ENCODE measurements at regions not wholly inside any gene's neighbourhood (a gene's known extent, or its start where the extent isn't known, plus 50 kb on each side); places are given as distances from the start of the nearest gene placed in this dataset.
A peak's percentile ranks its signal among the peaks of the same experiment; 100 is the strongest.

DNA sequence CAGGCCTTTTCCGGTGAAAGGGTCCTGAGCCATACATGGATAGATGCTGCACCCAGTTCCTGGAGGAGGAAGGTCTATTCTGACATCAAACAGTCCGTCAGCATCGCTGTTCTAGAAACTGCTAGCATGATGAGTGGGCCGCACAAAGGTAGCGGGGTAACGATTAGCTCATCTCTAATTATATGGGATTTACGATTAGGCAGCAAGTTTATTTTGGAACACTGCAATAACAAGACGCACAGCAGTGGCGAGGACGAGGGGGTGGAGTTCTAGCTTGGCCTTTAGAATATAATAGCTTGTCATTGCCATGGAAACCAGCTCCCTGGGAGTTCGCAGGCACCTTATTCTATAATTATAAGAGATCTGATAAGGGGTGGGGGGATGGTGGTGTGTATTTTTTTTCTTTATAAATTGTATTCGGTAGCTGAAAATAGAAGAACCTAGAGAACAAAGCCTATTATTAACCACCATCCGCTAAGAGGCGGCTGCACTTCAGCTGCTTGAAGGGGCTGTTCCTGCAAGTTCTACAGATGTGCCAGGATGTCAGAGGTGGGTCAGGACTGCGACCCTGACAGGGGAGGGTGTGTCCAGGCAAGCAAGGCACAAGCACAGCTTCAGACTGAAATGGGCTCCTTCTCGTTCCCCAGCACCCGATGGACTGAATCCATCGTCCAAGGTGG is 311.0 kb downstream of the AGTPBP1 start:
- DNase-seq (ENCODE audit: low spot score), result peak; percentile 39

DNA sequence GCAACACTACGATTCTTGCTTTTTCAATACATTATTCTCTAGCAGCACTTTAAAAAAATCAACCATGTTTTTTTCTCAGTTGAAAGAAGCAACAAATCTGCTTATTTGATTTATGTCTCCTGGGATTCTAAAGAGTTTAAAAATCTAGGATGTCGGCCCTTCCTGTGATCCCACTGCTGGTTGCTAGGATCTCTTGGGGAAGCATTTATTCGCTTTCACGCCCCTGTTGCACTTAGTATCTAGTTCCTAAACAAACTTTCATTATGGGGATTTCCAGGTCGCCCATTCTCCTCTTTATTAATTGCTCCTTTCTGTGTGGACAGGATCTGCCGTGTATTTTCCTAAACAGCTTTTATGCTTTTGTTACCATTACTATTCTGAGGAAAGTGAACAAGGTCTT is 313.5 kb downstream of the AGTPBP1 start:
- DNase-seq (ENCODE audit: low spot score), result no peak

DNA sequence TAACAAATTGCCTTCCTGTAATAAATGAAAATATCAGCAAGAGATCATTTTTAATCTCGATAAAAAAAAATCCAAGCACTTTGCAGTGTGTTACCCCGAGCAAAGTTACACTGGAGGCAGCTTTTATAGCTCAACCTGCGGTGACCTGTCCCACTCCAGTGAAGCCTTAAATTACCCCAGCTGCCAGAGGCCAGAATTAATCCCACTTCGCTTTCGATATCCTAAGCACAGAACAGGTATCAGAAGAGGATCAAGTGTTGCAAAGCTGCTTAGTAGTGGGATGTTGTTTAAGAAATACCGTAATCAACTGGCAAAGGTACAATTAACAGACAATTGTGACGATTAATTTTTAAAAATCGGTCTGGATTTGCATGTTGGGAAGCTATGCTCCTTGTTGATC is 314.0 kb downstream of the AGTPBP1 start:
- no peak for DNase-seq (ENCODE audit: low spot score)

- DNase-seq (ENCODE audit: low spot score), result peak; percentile 62
Observed at GRCh38 chr9:85425153-85425611, 316.6 kb downstream of the AGTPBP1 start.

GRCh38 chr9:85423422-85423821 is 318.3 kb downstream of the AGTPBP1 start:
- DNase-seq (ENCODE audit: low spot score), result no peak

GRCh38 chr9:85421641-85422040 is 320.1 kb downstream of the AGTPBP1 start:
- DNase-seq (ENCODE audit: low spot score), result no peak

- DNase-seq (ENCODE audit: low spot score), result peak; percentile 64
Observed at GRCh38 chr9:85420750-85421149, 321.0 kb downstream of the AGTPBP1 start.

DNA sequence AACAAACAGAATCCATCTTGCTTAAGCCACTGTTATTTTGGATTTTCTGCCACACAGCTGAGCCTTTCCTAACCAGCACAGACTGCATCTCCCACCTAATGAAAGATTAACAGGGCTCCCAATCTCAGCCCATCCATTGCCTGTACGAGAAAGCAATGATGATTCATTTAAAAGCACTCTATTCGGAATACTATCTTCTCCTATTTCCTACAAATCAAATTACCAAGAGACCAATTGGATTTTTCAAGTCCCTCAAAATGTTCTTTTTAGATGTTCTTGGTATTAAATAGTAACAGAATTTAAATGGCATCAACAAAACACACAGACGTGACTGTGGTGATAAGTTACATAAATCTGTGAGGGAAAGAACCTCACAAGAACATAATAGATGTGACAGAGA is 324.1 kb downstream of the AGTPBP1 start:
- peak; percentile 59 for DNase-seq (ENCODE audit: low spot score)

DNA sequence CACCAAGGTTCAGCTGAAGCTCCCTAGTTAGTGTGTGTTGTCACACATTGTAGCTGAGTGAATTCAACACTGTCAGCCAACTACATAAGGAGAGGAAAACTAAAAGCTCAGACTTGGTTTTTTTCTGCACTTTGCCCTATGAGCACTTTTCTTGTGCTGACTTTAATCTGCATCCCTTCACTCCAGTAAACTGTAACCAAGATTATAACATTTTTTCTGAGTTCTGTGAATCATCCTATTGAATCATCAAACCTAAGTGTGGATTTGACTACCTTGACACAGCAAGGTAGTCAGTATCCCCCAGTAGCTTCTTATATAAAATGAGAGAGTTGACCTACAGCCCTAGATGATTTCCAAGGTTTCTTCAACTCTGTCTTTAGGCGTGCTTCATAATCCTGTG is 325.0 kb downstream of the AGTPBP1 start:
- DNase-seq (ENCODE audit: low spot score), result no peak

DNA sequence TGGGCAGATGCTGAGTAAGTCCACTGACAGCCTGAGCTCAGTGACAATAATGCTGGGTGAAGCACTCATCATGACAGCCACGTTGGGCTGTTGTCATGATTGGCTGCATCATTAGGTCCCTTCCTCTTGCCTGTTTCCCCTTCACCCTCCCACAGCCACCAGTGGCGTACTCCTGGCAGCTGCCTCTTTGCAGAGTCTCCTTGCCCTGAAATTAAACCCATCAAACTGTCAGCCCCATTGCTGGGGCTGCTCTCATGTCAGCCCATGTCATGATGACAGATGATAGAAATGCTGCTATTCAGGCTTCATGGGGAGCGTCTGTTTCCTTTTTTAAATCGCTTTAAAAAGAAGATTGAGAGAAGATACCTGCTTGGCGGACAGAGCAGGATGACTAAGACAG is 327.4 kb downstream of the AGTPBP1 start:
- DNase-seq (ENCODE audit: low spot score), result peak; percentile 74

DNA sequence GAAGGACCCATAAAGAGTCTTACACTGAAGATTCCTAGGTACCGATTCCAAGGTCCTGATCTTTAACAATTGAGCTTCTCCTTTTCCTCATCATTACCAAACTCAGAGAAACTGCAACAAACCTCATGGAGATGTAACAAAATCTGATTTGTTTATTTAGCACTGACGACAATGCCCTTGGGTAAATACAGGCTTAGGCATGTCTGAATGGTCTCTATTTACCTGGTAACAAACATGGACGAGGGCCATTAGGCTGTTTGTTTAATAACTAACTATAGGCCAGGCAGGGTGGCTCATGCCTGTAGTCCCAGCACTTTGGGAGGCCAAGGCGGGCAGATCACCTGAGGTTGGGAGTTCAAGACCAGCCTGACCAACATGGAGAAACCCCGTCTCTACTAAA is 333.3 kb downstream of the AGTPBP1 start:
- DNase-seq (ENCODE audit: low spot score), result no peak

DNA sequence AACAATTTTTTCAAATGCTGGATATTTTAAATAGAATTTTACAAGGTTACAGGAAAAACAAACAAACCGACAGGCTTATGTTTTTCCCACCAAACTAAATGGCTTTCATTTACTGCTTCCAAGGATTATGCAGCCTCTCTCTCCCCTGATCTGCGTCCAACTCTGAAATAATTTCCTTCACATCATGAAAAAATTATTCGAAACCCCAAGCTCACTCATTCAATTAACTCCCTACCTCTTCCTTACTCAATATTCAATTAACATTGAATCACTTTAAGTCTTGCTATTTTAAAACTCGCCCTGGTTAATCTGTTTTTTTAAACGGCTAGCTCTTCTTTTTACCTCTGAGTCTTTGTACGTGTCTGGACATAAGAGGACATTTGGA is 336.2 kb downstream of the AGTPBP1 start:
- no peak for DNase-seq (ENCODE audit: low spot score)

- DNase-seq (ENCODE audit: low spot score), result no peak
Observed at GRCh38 chr9:85404911-85405565, 336.7 kb downstream of the AGTPBP1 start.

DNA sequence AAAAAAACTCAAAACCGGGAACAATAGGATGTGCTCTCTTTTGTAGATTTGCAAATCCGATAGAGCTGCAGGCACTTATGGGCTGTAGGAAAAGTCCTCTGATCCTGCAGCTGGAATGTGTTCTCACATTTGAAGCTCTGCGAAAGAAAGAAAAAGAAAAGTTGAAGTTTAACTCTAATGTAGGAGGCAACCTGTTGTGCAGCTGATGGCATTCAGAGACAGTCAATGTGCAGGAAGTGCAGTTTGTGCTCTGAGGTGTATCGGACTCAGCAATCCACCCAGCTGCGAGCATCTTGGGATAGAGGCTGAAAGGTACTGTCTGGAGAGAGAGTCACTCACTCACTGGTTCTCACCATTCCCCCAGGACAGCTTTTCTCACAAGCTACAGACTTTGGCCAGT is 339.2 kb downstream of the AGTPBP1 start:
- no peak for DNase-seq (ENCODE audit: low spot score)

GRCh38 chr9:85401998-85402397 is 339.8 kb downstream of the AGTPBP1 start:
- DNase-seq (ENCODE audit: low spot score), result peak; percentile 23

DNA sequence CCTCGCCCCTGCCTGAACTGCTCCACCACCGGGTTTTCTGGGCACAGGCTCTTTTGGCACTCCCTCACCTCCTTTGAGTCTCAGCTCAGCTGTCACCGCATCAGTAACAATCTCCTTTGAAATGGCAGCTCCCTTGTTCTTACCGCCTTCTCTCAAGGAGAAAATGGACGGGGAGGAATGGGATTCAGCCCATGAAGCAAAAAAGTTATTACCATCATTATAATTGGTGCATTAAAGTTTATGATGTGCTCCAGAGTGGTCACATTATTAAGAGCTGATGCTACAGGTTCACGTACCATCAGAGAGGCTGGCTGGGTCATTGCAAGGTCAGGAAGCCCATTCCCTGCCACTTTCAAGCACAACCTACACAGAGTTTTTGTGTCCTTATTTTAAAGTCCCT is 344.7 kb downstream of the AGTPBP1 start:
- DNase-seq (ENCODE audit: low spot score), result no peak

DNA sequence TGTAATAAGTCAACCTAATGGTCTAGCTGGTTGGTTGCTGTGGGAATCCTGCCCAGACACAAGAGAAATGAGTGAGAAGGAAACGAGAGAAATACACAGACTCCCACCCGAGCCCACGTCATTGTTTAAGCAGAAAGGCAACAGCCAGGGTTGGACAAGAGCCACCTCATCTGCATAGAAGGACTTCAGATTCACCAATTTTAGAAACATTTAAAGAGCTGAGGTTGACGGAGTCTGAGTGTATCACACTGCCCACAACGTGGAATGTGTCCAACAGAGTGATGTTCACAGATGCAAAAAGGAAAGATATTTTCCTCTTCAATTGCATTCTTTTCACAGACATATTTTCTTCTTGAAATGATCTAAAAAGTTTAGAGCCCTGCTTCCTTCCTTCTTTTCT is 349.5 kb downstream of the AGTPBP1 start:
- DNase-seq (ENCODE audit: low spot score), result no peak

DNA sequence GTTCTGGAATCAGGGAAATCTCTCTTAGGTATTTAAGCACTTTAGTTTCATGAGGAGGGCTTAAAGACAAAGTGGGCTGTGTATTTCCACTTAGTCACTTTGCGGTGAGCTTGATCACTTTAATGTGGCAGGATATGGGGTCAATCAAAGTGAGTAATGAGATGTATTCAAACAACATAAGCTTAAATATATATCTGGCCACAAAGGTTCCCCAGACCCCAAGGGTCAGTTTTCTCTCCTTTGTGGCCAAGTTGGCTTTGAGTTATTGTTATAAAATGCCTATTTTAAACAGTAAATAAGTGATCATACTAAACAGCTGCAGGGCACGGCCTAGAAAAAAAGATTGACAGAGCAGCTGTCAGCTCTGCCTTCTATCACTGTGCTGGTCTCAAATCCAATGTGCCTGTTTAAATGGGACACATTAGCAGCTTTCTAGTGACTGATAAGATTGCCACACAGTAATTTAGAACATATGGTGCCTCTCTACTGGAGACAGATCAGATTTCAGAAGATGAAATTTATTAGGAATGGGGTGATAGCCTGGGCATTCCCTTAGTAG is 363.9 kb downstream of the AGTPBP1 start:
- peak; percentile 96 for DNase-seq (ENCODE audit: low spot score)

GRCh38 chr9:85368781-85369180 is 373.0 kb downstream of the AGTPBP1 start:
- no peak for DNase-seq (ENCODE audit: low spot score)

DNA sequence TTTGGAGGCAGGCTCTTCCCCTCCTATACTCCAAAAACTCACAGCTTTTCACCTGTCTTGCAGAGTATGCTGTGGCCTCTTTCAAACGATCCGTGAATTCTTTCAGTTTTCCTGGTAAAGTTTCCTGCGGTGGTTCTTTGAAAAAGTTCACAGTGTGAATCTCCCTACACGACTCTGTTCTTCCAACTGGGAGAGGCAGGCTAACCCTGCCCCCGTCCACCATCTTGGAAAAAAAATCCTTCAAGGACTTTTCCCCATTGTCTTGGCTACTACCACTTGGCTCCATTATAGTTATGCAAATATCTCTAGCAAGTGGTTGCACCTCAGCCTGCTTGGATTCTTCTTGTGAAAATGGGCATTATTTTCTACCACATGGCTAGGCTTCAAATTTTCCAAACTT is 382.6 kb downstream of the AGTPBP1 start:
- no peak for DNase-seq (ENCODE audit: low spot score)

GRCh38 chr9:85349046-85349445 is 392.7 kb downstream of the AGTPBP1 start:
- DNase-seq (ENCODE audit: low spot score), result no peak

GRCh38 chr9:85347541-85347940 is 394.2 kb downstream of the AGTPBP1 start:
- no peak for DNase-seq (ENCODE audit: low spot score)

DNA sequence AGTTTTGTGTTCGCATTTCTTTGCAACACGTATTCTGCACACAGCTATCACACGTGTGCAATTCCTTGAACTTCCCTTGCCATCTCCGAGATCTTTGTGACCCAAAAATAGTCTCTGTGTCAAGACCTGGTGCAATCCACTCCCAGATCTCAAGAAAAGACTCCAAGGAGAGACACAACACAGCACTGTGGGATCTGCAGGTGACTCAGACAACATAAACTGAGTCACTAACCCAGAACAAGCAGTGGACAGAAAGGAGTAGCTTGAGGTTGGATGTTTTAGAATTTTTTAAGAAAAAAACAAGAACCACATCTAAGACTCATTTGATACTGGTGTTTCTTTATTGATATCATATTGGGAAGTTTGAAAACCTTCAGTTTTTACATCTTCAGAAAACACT is 396.9 kb downstream of the AGTPBP1 start:
- no peak for DNase-seq (ENCODE audit: low spot score)

Measured in SK-N-DZ (cell line).